ENCODE measurements at regions not wholly inside any gene's neighbourhood (a gene's known extent, or its start where the extent isn't known, plus 50 kb on each side); places are given as distances from the start of the nearest gene placed in this dataset.

GRCh38 chr14:104385531-104386101 lies 193.9 kb upstream of the C14orf180 start:
- intact Hi-C loops (cut with DNase I), result no loop called here
- WGBS, 2 donors, result 66 to 68% methylated on average over 20 of the region's 20 CpGs
- H3K4me3 ChIP-seq (ENCODE audit: low read length in 2 of 2), result no peak overlapping the region
- H3K27ac ChIP-seq (ENCODE audit: low read depth in 1 of 2, low read length in 2 of 2), result no peak overlapping the region
- no peaks in the 10 kb centered on the region for H3K27me3 ChIP-seq (ENCODE audit: control insufficient read depth in 1 of 2, insufficient read depth in 2 of 2, low read length in 1 of 2)
- no peak for ATAC-seq (ENCODE audit: low FRiP score)
- no peaks in the 10 kb centered on the region for H3K36me3 ChIP-seq (ENCODE audit: control insufficient read depth in 1 of 2, insufficient read depth in 2 of 2, low read length in 1 of 2)
- no peaks in the 10 kb centered on the region for H3K4me1 ChIP-seq (ENCODE audit: control insufficient read depth in 1 of 2, insufficient read depth in 2 of 2, low read length in 2 of 2)
- H3K9me3 ChIP-seq (ENCODE audit: control insufficient read depth, low read length), result peaks cover 2% of the 10 kb centered on the region
- peak in 1 of 2 donors; percentile 52 for DNase-seq

DNA sequence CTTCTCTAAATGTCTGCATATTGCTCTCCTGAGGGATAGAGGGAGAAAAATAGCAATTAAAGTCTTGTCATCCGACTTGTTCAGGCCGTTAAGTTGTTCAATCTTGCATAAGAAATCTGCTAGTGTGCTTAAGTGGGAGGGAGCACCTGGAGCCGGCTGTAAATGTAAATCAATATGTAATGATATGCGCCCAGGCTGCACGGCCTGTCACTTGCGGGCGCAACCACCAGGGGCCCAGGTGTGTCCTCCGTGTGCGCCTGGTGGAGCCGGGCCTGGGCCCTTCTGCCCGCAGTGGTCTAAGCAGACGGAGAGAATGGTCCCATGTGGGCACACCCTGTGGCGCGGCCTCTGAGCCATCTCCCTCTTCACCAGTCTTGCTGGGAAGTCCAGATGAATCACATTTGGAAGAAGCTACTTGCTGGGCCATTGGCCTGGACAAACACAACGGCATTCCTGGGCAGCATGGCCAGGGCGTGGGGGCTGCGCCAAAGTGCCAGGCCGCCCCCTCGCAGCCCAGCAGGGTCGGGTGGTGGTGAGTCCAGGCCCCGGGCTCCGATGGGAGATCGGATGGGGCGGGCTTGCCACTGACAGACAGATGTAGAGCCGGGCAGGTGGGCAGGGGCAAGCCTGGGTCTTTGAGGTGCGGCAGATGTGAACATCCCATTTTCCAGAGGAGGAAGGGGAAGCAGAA lies 193.3 kb upstream of the C14orf180 start:
- no peaks in the 10 kb centered on the region for H3K4me1 ChIP-seq (ENCODE audit: control insufficient read depth in 1 of 2, insufficient read depth in 2 of 2, low read length in 2 of 2)
- no peak overlapping the region for H3K4me3 ChIP-seq (ENCODE audit: low read length in 2 of 2)
- no peak overlapping the region for H3K27ac ChIP-seq (ENCODE audit: low read depth in 1 of 2, low read length in 2 of 2)
- ATAC-seq (ENCODE audit: low FRiP score) (no peak), DNase-seq (peak; percentile 41 to 66)
- H3K36me3 ChIP-seq (ENCODE audit: control insufficient read depth in 1 of 2, insufficient read depth in 2 of 2, low read length in 1 of 2), result no peaks in the 10 kb centered on the region
- no peaks in the 10 kb centered on the region for H3K9me3 ChIP-seq (ENCODE audit: control insufficient read depth, low read length)
- intact Hi-C loops (cut with DNase I), result no loop called here
- H3K27me3 ChIP-seq (ENCODE audit: control insufficient read depth in 1 of 2, insufficient read depth in 2 of 2, low read length in 1 of 2), result no peaks in the 10 kb centered on the region
- WGBS, 2 donors, result 86 to 88% methylated on average over 26 of the region's 26 CpGs

DNA sequence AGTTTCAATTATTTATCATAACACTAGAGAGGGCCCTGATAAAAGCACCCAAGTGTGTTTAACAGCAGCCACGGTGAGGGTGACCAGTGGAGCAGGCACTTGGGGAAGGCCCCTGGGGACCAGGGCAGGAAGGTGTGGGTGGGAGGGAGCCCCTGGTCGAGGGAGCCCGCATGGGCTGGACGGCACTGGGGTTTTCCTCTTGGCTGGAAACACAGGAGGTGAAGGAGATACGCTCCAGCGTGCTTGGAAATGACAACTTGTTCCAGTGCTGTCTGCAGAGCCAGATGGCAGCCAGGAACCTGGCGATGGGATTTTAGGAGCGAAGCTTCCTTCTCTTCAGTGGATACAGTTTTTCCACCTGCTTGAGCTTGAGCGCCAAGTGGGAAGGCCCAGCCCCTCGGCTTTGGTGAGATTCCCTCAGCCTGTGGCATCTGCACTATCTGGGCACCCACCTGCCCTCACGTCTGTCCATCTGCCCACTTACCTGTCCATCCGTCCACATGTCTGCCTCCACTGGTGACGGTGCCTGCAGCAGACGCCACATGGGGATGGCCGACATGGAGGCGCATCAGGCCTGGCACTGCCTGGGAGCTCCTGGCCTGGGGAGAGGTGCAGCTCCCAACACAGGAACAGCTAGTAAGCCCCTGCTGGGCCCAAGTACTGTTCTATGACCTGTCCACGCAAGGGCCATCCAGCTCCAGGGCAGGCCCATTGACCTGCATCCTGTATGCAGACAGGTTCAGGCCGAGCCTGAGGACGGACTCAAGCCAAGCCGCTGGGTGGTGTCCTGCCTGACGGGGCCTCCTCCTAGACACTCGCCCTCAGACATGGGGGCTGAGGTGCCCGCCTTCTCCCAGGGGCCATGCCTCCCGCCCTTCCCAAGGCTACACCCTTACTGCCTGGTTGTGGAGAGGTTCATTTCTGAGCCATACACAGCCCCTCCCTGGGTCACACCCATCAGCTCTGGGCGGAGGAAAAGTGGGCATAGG lies 192.2 kb upstream of the C14orf180 start:
- H3K27me3 ChIP-seq (ENCODE audit: control insufficient read depth in 1 of 2, insufficient read depth in 2 of 2, low read length in 1 of 2), result no peaks in the 10 kb centered on the region

DNA sequence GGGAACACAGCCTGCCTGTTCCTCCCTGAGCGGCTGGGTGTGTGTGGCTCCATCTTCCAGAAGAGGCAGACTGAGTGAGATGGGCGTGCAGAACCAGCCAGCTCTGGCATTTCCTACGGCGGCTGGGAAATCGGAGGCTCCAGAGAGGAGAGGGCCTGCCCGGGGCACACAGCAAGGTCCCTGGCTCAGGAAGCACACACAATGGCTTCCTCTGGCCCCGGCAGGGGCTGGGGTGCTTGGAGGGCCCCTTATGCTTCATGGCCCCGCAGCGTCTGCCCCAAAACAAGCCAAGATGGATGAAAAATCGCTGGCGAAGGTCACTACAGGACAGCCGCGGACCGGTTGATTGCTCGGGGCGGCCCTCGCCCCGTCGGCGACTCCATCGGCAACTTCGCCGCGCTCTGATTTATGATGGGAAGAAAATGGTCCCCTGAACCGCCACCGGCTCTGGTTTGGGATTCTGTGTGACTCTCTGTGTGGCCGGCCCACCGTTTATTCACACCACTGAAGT lies 191.5 kb upstream of the C14orf180 start:
- H3K4me1 ChIP-seq (ENCODE audit: control insufficient read depth in 1 of 2, insufficient read depth in 2 of 2, low read length in 2 of 2), result no peaks in the 10 kb centered on the region
- no peak for ATAC-seq (ENCODE audit: low FRiP score)
- no peaks in the 10 kb centered on the region for H3K36me3 ChIP-seq (ENCODE audit: control insufficient read depth in 1 of 2, insufficient read depth in 2 of 2, low read length in 1 of 2)
- H3K27me3 ChIP-seq (ENCODE audit: control insufficient read depth in 1 of 2, insufficient read depth in 2 of 2, low read length in 1 of 2), result no peaks in the 10 kb centered on the region
- no peaks in the 10 kb centered on the region for H3K9me3 ChIP-seq (ENCODE audit: control insufficient read depth, low read length)
- peak in 1 of 2 donors; percentile 67 for DNase-seq
- H3K27ac ChIP-seq (ENCODE audit: low read depth in 1 of 2, low read length in 2 of 2), result no peak overlapping the region
- intact Hi-C loops (cut with DNase I), result no loop called here
- H3K4me3 ChIP-seq (ENCODE audit: low read length in 2 of 2), result no peak overlapping the region
- 66 to 73% methylated on average over 28 of the region's 28 CpGs for WGBS, 2 donors

More for the DNA sequence above, 192.2 kb upstream of the C14orf180 start:
- no peaks in the 10 kb centered on the region for H3K9me3 ChIP-seq (ENCODE audit: control insufficient read depth, low read length)
- WGBS, 2 donors, result 82 to 85% methylated on average over 25 of the region's 25 CpGs
- DNase-seq (peak in 1 of 2 donors; percentile 75), ATAC-seq (ENCODE audit: low FRiP score) (no peak)
- H3K4me1 ChIP-seq (ENCODE audit: control insufficient read depth in 1 of 2, insufficient read depth in 2 of 2, low read length in 2 of 2), result no peaks in the 10 kb centered on the region
- no peak overlapping the region for H3K27ac ChIP-seq (ENCODE audit: low read depth in 1 of 2, low read length in 2 of 2)
- H3K36me3 ChIP-seq (ENCODE audit: control insufficient read depth in 1 of 2, insufficient read depth in 2 of 2, low read length in 1 of 2), result no peaks in the 10 kb centered on the region
- H3K4me3 ChIP-seq (ENCODE audit: low read length in 2 of 2), result no peak overlapping the region
- intact Hi-C loops (cut with DNase I), result no loop called here

DNA sequence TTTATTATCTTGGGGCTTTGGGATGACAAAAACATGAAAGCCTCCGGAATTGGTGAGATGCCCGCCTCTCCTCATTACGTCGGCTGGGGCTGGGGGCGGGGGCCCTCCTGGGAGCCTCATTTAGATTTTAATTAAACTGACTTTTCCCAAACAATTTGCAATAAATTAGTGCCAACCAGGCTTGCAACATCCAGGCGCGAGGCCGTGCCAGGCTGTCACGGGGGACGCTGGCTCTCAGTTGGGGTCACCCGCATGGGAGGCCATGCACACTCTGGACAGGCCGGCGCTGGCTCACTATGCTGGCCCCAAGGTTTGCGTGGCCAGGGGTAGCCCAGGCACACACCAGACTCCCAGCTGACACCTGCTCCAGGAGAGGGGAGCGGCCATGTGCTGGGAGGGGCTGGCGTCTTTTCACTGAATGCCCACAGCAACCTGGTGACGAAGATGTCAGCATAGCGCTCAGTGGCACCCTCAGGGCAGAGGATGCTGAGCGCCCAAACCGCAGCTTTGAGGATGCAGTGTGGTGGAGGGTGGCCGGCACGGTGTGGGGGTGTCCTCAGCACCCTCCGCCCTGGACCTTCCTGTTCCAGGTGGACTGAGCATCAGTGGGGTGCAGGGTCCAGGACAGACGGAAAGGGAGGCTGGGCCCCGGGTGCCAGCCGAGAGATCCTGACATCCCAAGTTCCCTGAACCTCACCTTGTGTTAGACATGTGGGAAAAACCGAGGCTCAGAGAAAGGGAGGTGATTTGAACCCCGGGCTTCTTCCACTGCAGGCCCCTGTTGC lies 190.8 kb upstream of the C14orf180 start:
- ATAC-seq (ENCODE audit: low FRiP score) (no peak), DNase-seq (peak in 1 of 2 donors; percentile 59)
- H3K36me3 ChIP-seq (ENCODE audit: control insufficient read depth in 1 of 2, insufficient read depth in 2 of 2, low read length in 1 of 2), result no peaks in the 10 kb centered on the region
- 86 to 88% methylated on average over 28 of the region's 28 CpGs for WGBS, 2 donors
- no peaks in the 10 kb centered on the region for H3K27me3 ChIP-seq (ENCODE audit: control insufficient read depth in 1 of 2, insufficient read depth in 2 of 2, low read length in 1 of 2)
- intact Hi-C loops (cut with DNase I), result no loop called here
- no peaks in the 10 kb centered on the region for H3K9me3 ChIP-seq (ENCODE audit: control insufficient read depth, low read length)
- no peak overlapping the region for H3K4me3 ChIP-seq (ENCODE audit: low read length in 2 of 2)
- H3K4me1 ChIP-seq (ENCODE audit: control insufficient read depth in 1 of 2, insufficient read depth in 2 of 2, low read length in 2 of 2), result no peaks in the 10 kb centered on the region
- no peak overlapping the region for H3K27ac ChIP-seq (ENCODE audit: low read depth in 1 of 2, low read length in 2 of 2)

GRCh38 chr14:104389326-104390220 lies 190.0 kb upstream of the C14orf180 start:
- no peak overlapping the region for H3K4me3 ChIP-seq (ENCODE audit: low read length in 2 of 2)
- 79 to 80% methylated on average over 28 of the region's 28 CpGs for WGBS, 2 donors
- no peaks in the 10 kb centered on the region for H3K4me1 ChIP-seq (ENCODE audit: control insufficient read depth in 1 of 2, insufficient read depth in 2 of 2, low read length in 2 of 2)
- ATAC-seq (ENCODE audit: low FRiP score), result no peak
- DNase-seq, result peak in 1 of 2 donors; percentile 63
- H3K27ac ChIP-seq (ENCODE audit: low read depth in 1 of 2, low read length in 2 of 2), result no peak overlapping the region
- no peaks in the 10 kb centered on the region for H3K36me3 ChIP-seq (ENCODE audit: control insufficient read depth in 1 of 2, insufficient read depth in 2 of 2, low read length in 1 of 2)
- no peaks in the 10 kb centered on the region for H3K9me3 ChIP-seq (ENCODE audit: control insufficient read depth, low read length)
- intact Hi-C loops (cut with DNase I), result no loop called here
- H3K27me3 ChIP-seq (ENCODE audit: control insufficient read depth in 1 of 2, insufficient read depth in 2 of 2, low read length in 1 of 2), result no peaks in the 10 kb centered on the region

GRCh38 chr14:104390221-104390931 lies 189.2 kb upstream of the C14orf180 start:
- intact Hi-C loops (cut with DNase I), result no loop called here
- ATAC-seq (ENCODE audit: low FRiP score), result no peak

More at GRCh38 chr14:104390221-104390931, 189.2 kb upstream of the C14orf180 start:
- H3K4me3 ChIP-seq (ENCODE audit: low read length in 2 of 2), result no peak overlapping the region
- H3K27me3 ChIP-seq (ENCODE audit: control insufficient read depth in 1 of 2, insufficient read depth in 2 of 2, low read length in 1 of 2), result no peaks in the 10 kb centered on the region
- no peaks in the 10 kb centered on the region for H3K9me3 ChIP-seq (ENCODE audit: control insufficient read depth, low read length)
- no peaks in the 10 kb centered on the region for H3K4me1 ChIP-seq (ENCODE audit: control insufficient read depth in 1 of 2, insufficient read depth in 2 of 2, low read length in 2 of 2)
- 87 to 89% methylated on average over 27 of the region's 27 CpGs for whole genome bisulfite sequencing, 2 donors
- H3K36me3 ChIP-seq (ENCODE audit: control insufficient read depth in 1 of 2, insufficient read depth in 2 of 2, low read length in 1 of 2), result no peaks in the 10 kb centered on the region
- DNase-seq, result peak in 1 of 2 donors; percentile 62
- H3K27ac ChIP-seq (ENCODE audit: low read depth in 1 of 2, low read length in 2 of 2), result no peak overlapping the region
